ENCODE measurements at regions not wholly inside any gene's neighbourhood (a gene's known extent, or its start where the extent isn't known, plus 50 kb on each side); places are given as distances from the start of the nearest gene placed in this dataset.
"Not testable (repeated sequence)": the region's sequence is repeated elsewhere in the genome, so short reads cannot be mapped to it uniquely, and the experiment has no call there.

GRCh38 chr3:74921676-74922075 lies 307.2 kb upstream of the CNTN3 start:
- WGBS (ENCODE audit: insufficient coverage) = no CpG with 5 or more reads among the region's 1 CpG
- no peak overlapping the region for H3K27ac ChIP-seq (ENCODE audit: low read length)
- peak; percentile 72 for DNase-seq
- H3K4me1 ChIP-seq (ENCODE audit: control insufficient read depth, insufficient read depth, low read length) = no peaks in the 10 kb centered on the region
- no peaks in the 10 kb centered on the region for H3K27me3 ChIP-seq (ENCODE audit: control insufficient read depth, insufficient read depth, low read length)
- H3K4me3 ChIP-seq (ENCODE audit: low read length) = no peak overlapping the region
- H3K36me3 ChIP-seq (ENCODE audit: control insufficient read depth, insufficient read depth, low read length) = no peaks in the 10 kb centered on the region
- H3K9me3 ChIP-seq (replicated peaks; ENCODE audit: control insufficient read depth, low read depth, low read length) = no peaks in the 10 kb centered on the region

- Histone ChIP-seq H3K27me3 (ENCODE audit: control insufficient read depth, insufficient read depth, low read length) (no peaks in the 10 kb centered on the region), H3K27ac (ENCODE audit: low read length) (no peak overlapping the region), H3K4me1 (ENCODE audit: control insufficient read depth, insufficient read depth, low read length) (no peaks in the 10 kb centered on the region), H3K9me3 (replicated peaks; ENCODE audit: control insufficient read depth, low read depth, low read length) (no peaks in the 10 kb centered on the region), H3K4me3 (ENCODE audit: low read length) (no peak overlapping the region), H3K36me3 (ENCODE audit: control insufficient read depth, insufficient read depth, low read length) (no peaks in the 10 kb centered on the region)
- 65% methylated on average over 2 of the region's 4 CpGs for WGBS (ENCODE audit: insufficient coverage)
- DNase-seq = peak; percentile 3
These were observed 306.4 kb upstream of the CNTN3 start for GRCh38 chr3:74920721-74921350.

- Histone ChIP-seq H3K27me3 (ENCODE audit: control insufficient read depth, insufficient read depth, low read length) (no peaks in the 10 kb centered on the region), H3K4me1 (ENCODE audit: control insufficient read depth, insufficient read depth, low read length) (no peaks in the 10 kb centered on the region), H3K4me3 (ENCODE audit: low read length) (no peak overlapping the region), H3K27ac (ENCODE audit: low read length) (no peak overlapping the region), H3K9me3 (replicated peaks; ENCODE audit: control insufficient read depth, low read depth, low read length) (no peaks in the 10 kb centered on the region), H3K36me3 (ENCODE audit: control insufficient read depth, insufficient read depth, low read length) (no peaks in the 10 kb centered on the region)
- DNase-seq = no peak
- 80% methylated on average over 1 of the region's 5 CpGs for WGBS (ENCODE audit: insufficient coverage)
These were observed 302.2 kb upstream of the CNTN3 start for GRCh38 chr3:74916696-74917095.

- no peak for DNase-seq
- Histone ChIP-seq H3K9me3 (replicated peaks; ENCODE audit: control insufficient read depth, low read depth, low read length) (no peaks in the 10 kb centered on the region), H3K27me3 (ENCODE audit: control insufficient read depth, insufficient read depth, low read length) (no peaks in the 10 kb centered on the region), H3K4me1 (ENCODE audit: control insufficient read depth, insufficient read depth, low read length) (no peaks in the 10 kb centered on the region), H3K4me3 (ENCODE audit: low read length) (no peak overlapping the region), H3K36me3 (ENCODE audit: control insufficient read depth, insufficient read depth, low read length) (no peaks in the 10 kb centered on the region), H3K27ac (ENCODE audit: low read length) (no peak overlapping the region)
- no CpG with 5 or more reads among the region's 4 CpGs for WGBS (ENCODE audit: insufficient coverage)
These were observed 291.7 kb upstream of the CNTN3 start for GRCh38 chr3:74906181-74906580.

- no CpG with 5 or more reads among the region's 1 CpG for WGBS (ENCODE audit: insufficient coverage)
- Histone ChIP-seq H3K9me3 (replicated peaks; ENCODE audit: control insufficient read depth, low read depth, low read length) (no peaks in the 10 kb centered on the region), H3K27me3 (ENCODE audit: control insufficient read depth, insufficient read depth, low read length) (no peaks in the 10 kb centered on the region), H3K27ac (ENCODE audit: low read length) (no peak overlapping the region), H3K36me3 (ENCODE audit: control insufficient read depth, insufficient read depth, low read length) (no peaks in the 10 kb centered on the region), H3K4me1 (ENCODE audit: control insufficient read depth, insufficient read depth, low read length) (no peaks in the 10 kb centered on the region), H3K4me3 (ENCODE audit: low read length) (no peak overlapping the region)
- DNase-seq = no peak
These were observed 291.0 kb upstream of the CNTN3 start for GRCh38 chr3:74905478-74905877.

GRCh38 chr3:74904646-74905045 lies 290.2 kb upstream of the CNTN3 start:
- H3K27ac ChIP-seq (ENCODE audit: low read length) = no peak overlapping the region
- H3K4me1 ChIP-seq (ENCODE audit: control insufficient read depth, insufficient read depth, low read length) = no peaks in the 10 kb centered on the region
- H3K4me3 ChIP-seq (ENCODE audit: low read length) = no peak overlapping the region
- H3K36me3 ChIP-seq (ENCODE audit: control insufficient read depth, insufficient read depth, low read length) = no peaks in the 10 kb centered on the region
- no peaks in the 10 kb centered on the region for H3K9me3 ChIP-seq (replicated peaks; ENCODE audit: control insufficient read depth, low read depth, low read length)
- H3K27me3 ChIP-seq (ENCODE audit: control insufficient read depth, insufficient read depth, low read length) = no peaks in the 10 kb centered on the region
- WGBS (ENCODE audit: insufficient coverage) = 80% methylated on average over 1 of the region's 2 CpGs
- DNase-seq = no peak

GRCh38 chr3:74899796-74900516 lies 285.5 kb upstream of the CNTN3 start:
- not testable (repeated sequence) for H3K36me3 ChIP-seq (ENCODE audit: control insufficient read depth, insufficient read depth, low read length); H3K27ac ChIP-seq (ENCODE audit: low read length); H3K27me3 ChIP-seq (ENCODE audit: control insufficient read depth, insufficient read depth, low read length); H3K9me3 ChIP-seq (replicated peaks; ENCODE audit: control insufficient read depth, low read depth, low read length); H3K4me1 ChIP-seq (ENCODE audit: control insufficient read depth, insufficient read depth, low read length); DNase-seq; H3K4me3 ChIP-seq (ENCODE audit: low read length)
- WGBS (ENCODE audit: insufficient coverage) = 91% methylated on average over 33 of the region's 45 CpGs

- Histone ChIP-seq H3K27ac (ENCODE audit: low read length) (no peak overlapping the region), H3K36me3 (ENCODE audit: control insufficient read depth, insufficient read depth, low read length) (no peaks in the 10 kb centered on the region), H3K9me3 (replicated peaks; ENCODE audit: control insufficient read depth, low read depth, low read length) (no peaks in the 10 kb centered on the region), H3K4me3 (ENCODE audit: low read length) (no peak overlapping the region), H3K27me3 (ENCODE audit: control insufficient read depth, insufficient read depth, low read length) (no peaks in the 10 kb centered on the region), H3K4me1 (ENCODE audit: control insufficient read depth, insufficient read depth, low read length) (no peaks in the 10 kb centered on the region)
- no peak for DNase-seq
- WGBS (ENCODE audit: insufficient coverage) = 47% methylated on average over 1 of the region's 2 CpGs
These were observed 282.5 kb upstream of the CNTN3 start for GRCh38 chr3:74897006-74897405.

GRCh38 chr3:74891312-74891711 lies 276.9 kb upstream of the CNTN3 start:
- H3K4me1 ChIP-seq (ENCODE audit: control insufficient read depth, insufficient read depth, low read length) = no peaks in the 10 kb centered on the region
- H3K27me3 ChIP-seq (ENCODE audit: control insufficient read depth, insufficient read depth, low read length) = no peaks in the 10 kb centered on the region
- H3K27ac ChIP-seq (ENCODE audit: low read length) = no peak overlapping the region
- no peak for DNase-seq
- WGBS (ENCODE audit: insufficient coverage) = 83% methylated on average over 4 of the region's 6 CpGs
- H3K36me3 ChIP-seq (ENCODE audit: control insufficient read depth, insufficient read depth, low read length) = no peaks in the 10 kb centered on the region
- no peaks in the 10 kb centered on the region for H3K9me3 ChIP-seq (replicated peaks; ENCODE audit: control insufficient read depth, low read depth, low read length)
- H3K4me3 ChIP-seq (ENCODE audit: low read length) = no peak overlapping the region

GRCh38 chr3:74883690-74884089 lies 269.2 kb upstream of the CNTN3 start:
- Histone ChIP-seq H3K9me3 (replicated peaks; ENCODE audit: control insufficient read depth, low read depth, low read length) (no peaks in the 10 kb centered on the region), H3K27me3 (ENCODE audit: control insufficient read depth, insufficient read depth, low read length) (no peaks in the 10 kb centered on the region), H3K27ac (ENCODE audit: low read length) (no peak overlapping the region), H3K4me1 (ENCODE audit: control insufficient read depth, insufficient read depth, low read length) (no peaks in the 10 kb centered on the region), H3K4me3 (ENCODE audit: low read length) (no peak overlapping the region), H3K36me3 (ENCODE audit: control insufficient read depth, insufficient read depth, low read length) (no peaks in the 10 kb centered on the region)
- WGBS (ENCODE audit: insufficient coverage) = 77% methylated on average over 2 of the region's 2 CpGs
- DNase-seq = no peak
